ENCODE measurements at regions not wholly inside any gene's neighbourhood (a gene's known extent, or its start where the extent isn't known, plus 50 kb on each side); places are given as distances from the start of the nearest gene placed in this dataset.
A peak's percentile ranks its signal among the peaks of the same experiment; 100 is the strongest.

DNA sequence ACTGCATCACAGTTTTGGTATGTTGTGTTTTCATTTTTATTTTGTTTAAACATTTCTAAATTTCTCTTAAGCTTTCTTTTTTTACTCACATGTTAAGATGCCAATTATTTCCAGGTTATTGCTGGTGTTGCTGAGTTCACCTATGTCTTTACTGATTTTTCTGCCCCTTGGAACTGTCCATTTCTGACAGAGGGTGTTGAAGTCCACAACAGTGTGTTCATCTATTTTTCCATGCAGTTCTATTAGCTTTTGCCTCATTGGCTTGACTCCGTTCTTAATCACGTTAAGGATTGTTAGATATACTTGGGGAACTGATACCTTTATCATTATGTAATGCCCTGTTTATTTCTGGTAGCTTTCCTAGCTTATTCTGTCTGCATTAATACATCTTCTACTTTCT lies 158.0 kb upstream of the TCERG1L start:
- no peaks in the 10 kb centered on the region for H3K4me1 Mint-ChIP-seq
- H3K4me3 ChIP-seq (replicated peaks in 1 of 3; ENCODE audit: low read depth in 2 of 3, low read length in 3 of 3): no peak overlapping the region
- no peak overlapping the region for H3K27ac Mint-ChIP-seq
- no peak overlapping the region for H3K4me3 Mint-ChIP-seq
- no peaks in the 10 kb centered on the region for H4K20me1 ChIP-seq (ENCODE audit: insufficient read depth, low read length)
- no peaks in the 10 kb centered on the region for H3K9me3 ChIP-seq (replicated peaks in 1 of 2; ENCODE audit: control insufficient read depth in 1 of 2, insufficient read depth in 1 of 2, low read length in 2 of 2)
- no peaks in the 10 kb centered on the region for H3K27me3 ChIP-seq (ENCODE audit: control insufficient read depth in 2 of 2, insufficient read depth in 2 of 2, low read length in 2 of 2)
- H3K36me3 ChIP-seq (replicated peaks in 1 of 2; ENCODE audit: control insufficient read depth in 1 of 2, insufficient read depth in 2 of 2, low read length in 2 of 2): no peaks in the 10 kb centered on the region
- no peak overlapping the region for H3K4me2 ChIP-seq (replicated peaks; ENCODE audit: extremely low read depth, low read length, poor library complexity, severe bottlenecking)
- no peak overlapping the region for H3K9ac ChIP-seq (ENCODE audit: insufficient read depth, low read length, poor library complexity, severe bottlenecking)
- H3K9me3 Mint-ChIP-seq: peaks cover 0 to 3% (median 0%) of the 10 kb centered on the region in 7 donors
- no peaks in the 10 kb centered on the region for H3K79me2 ChIP-seq (ENCODE audit: insufficient read depth, low read length)
- no peak overlapping the region for H2AFZ ChIP-seq (ENCODE audit: insufficient read depth, low read depth, low read length, poor library complexity, severe bottlenecking)
- H3K4me1 ChIP-seq (ENCODE audit: control insufficient read depth in 1 of 2, insufficient read depth in 2 of 2, low read length in 2 of 2): no peaks in the 10 kb centered on the region
- WGBS (ENCODE audit: insufficient coverage): no CpG with 5 or more reads among the region's 2 CpGs
- no peak for DNase-seq
- TF ChIP-seq, protein P1, sequence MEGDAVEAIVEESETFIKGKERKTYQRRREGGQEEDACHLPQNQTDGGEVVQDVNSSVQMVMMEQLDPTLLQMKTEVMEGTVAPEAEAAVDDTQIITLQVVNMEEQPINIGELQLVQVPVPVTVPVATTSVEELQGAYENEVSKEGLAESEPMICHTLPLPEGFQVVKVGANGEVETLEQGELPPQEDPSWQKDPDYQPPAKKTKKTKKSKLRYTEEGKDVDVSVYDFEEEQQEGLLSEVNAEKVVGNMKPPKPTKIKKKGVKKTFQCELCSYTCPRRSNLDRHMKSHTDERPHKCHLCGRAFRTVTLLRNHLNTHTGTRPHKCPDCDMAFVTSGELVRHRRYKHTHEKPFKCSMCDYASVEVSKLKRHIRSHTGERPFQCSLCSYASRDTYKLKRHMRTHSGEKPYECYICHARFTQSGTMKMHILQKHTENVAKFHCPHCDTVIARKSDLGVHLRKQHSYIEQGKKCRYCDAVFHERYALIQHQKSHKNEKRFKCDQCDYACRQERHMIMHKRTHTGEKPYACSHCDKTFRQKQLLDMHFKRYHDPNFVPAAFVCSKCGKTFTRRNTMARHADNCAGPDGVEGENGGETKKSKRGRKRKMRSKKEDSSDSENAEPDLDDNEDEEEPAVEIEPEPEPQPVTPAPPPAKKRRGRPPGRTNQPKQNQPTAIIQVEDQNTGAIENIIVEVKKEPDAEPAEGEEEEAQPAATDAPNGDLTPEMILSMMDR (IDR thresholded peaks at IDR 0.05): no peak
- H3K27ac ChIP-seq (ENCODE audit: low read depth in 1 of 2, low read length in 2 of 2): no peak overlapping the region
- intact Hi-C loops (cut with micrococcal nuclease): no loop called here
- H3K36me3 Mint-ChIP-seq: no peaks in the 10 kb centered on the region
- H3K27me3 Mint-ChIP-seq (ENCODE audit: low read depth in 3 of 3): peaks cover 0 to 5% (median 3%) of the 10 kb centered on the region in 3 donors

DNA sequence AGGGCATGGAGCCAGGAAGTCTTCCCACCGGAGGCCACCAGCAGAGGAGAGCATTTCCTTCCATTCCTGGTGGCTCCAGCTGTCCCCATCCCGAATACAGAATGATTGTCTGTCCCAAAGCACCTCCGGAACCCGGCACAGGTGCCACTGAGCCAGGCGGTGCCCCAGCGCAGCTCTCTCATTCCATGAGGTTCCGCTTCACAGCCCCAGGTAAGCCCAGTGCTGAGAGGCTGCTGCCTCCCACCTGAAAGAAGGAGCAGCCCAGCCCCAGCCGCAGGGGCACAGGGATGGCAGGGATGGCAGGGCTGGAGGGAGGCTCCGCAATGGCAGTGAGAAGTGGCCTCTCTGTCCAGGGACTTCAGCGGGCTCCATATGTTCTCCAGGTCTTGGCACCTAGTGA lies 162.1 kb upstream of the TCERG1L start:
- Histone ChIP-seq H3K27ac (ENCODE audit: low read depth in 1 of 2, low read length in 2 of 2) (no peak overlapping the region), H3K9me3 (replicated peaks in 1 of 2; ENCODE audit: control insufficient read depth in 1 of 2, insufficient read depth in 1 of 2, low read length in 2 of 2) (no peaks in the 10 kb centered on the region), H3K79me2 (ENCODE audit: insufficient read depth, low read length) (no peaks in the 10 kb centered on the region), H3K4me3 (replicated peaks in 1 of 3; ENCODE audit: low read depth in 2 of 3, low read length in 3 of 3) (no peak overlapping the region), H3K9ac (ENCODE audit: insufficient read depth, low read length, poor library complexity, severe bottlenecking) (no peak overlapping the region), H3K27me3 (ENCODE audit: control insufficient read depth in 2 of 2, insufficient read depth in 2 of 2, low read length in 2 of 2) (no peaks in the 10 kb centered on the region), H4K20me1 (ENCODE audit: insufficient read depth, low read length) (no peaks in the 10 kb centered on the region), H3K4me1 (ENCODE audit: control insufficient read depth in 1 of 2, insufficient read depth in 2 of 2, low read length in 2 of 2) (no peaks in the 10 kb centered on the region), H3K4me2 (replicated peaks; ENCODE audit: extremely low read depth, low read length, poor library complexity, severe bottlenecking) (no peak overlapping the region), H2AFZ (ENCODE audit: insufficient read depth, low read depth, low read length, poor library complexity, severe bottlenecking) (no peak overlapping the region), H3K36me3 (replicated peaks in 1 of 2; ENCODE audit: control insufficient read depth in 1 of 2, insufficient read depth in 2 of 2, low read length in 2 of 2) (no peaks in the 10 kb centered on the region)
- Mint-ChIP-seq H3K9me3 (peaks cover 0 to 2% (median 0%) of the 10 kb centered on the region in 7 donors), H3K4me1 (no peaks in the 10 kb centered on the region), H3K27me3 (ENCODE audit: low read depth in 3 of 3) (peaks cover 0 to 5% (median 5%) of the 10 kb centered on the region in 3 donors), H3K4me3 (no peak overlapping the region), H3K27ac (peak overlapping the region in 1 of 7 donors; percentile 39), H3K36me3 (no peaks in the 10 kb centered on the region)
- 89% methylated on average over 9 of the region's 10 CpGs for WGBS (ENCODE audit: insufficient coverage)
- TF ChIP-seq, protein P1 (IDR thresholded peaks at IDR 0.05): no peak
- intact Hi-C loops (cut with micrococcal nuclease): no loop called here
- no peak for DNase-seq

Data from CD14-positive monocyte (primary cell).